Brain microvascular endothelial cell (primary cell): ENCODE measurements at regions not wholly inside any gene's neighbourhood (a gene's known extent, or its start where the extent isn't known, plus 50 kb on each side); places are given as distances from the start of the nearest gene placed in this dataset.

Experiments
- DNase-seq: peaks from one replicate; pipeline ENCODE4 v3.0.0-alpha.2; 2020
- H3K27ac ChIP-seq: fragments of 250-450 bp; sonication (Bioruptor Pico); 2 replicates; pipeline ENCODE4 v1.5.1; 2020; ENCODE audit warnings: mild to moderate bottlenecking, moderate library complexity
- H3K27me3 ChIP-seq: fragments of 250-450 bp; sonication (Bioruptor Pico); replicated peaks from 2 replicates; pipeline ENCODE4 v1.5.1; 2020; ENCODE audit warnings: mild to moderate bottlenecking
- H3K36me3 ChIP-seq: fragments of 250-450 bp; sonication (Bioruptor Pico); replicated peaks from 2 replicates; pipeline ENCODE4 v1.5.1; 2020; ENCODE audit warnings: mild to moderate bottlenecking
- H3K4me3 ChIP-seq: 2 replicates; pipeline ENCODE4 v1.5.1; 2011; ENCODE audit warnings: low read depth, mild to moderate bottlenecking, control low read depth, low read length, moderate library complexity
- CTCF ChIP-seq: IDR thresholded peaks from 2 replicates; pipeline ENCODE4 v1.5.1; 2011; ENCODE audit warnings: low read depth, mild to moderate bottlenecking, moderate library complexity, low read length, control low read depth, inconsistent platforms; ENCODE audit errors: missing control alignments
- in situ Hi-C: cut with HindIII; loops from 2 replicates; pipeline ENCODE4 v1.10.0; 2017; ENCODE audit warnings: low sequenced_read_pairs, low pct_ligation_motif_present

GRCh38 chr9:108727580-108728111 lies 128.1 kb downstream of the ACTL7B start:
- Histone ChIP-seq H3K36me3 (no peaks in the 10 kb centered on the region), H3K4me3 (no peak overlapping the region), H3K27me3 (no peaks in the 10 kb centered on the region), H3K27ac (no peak overlapping the region)
- in situ Hi-C loops, result no loop called here
- no peak for DNase-seq
- no peak for TF ChIP-seq CTCF

DNA sequence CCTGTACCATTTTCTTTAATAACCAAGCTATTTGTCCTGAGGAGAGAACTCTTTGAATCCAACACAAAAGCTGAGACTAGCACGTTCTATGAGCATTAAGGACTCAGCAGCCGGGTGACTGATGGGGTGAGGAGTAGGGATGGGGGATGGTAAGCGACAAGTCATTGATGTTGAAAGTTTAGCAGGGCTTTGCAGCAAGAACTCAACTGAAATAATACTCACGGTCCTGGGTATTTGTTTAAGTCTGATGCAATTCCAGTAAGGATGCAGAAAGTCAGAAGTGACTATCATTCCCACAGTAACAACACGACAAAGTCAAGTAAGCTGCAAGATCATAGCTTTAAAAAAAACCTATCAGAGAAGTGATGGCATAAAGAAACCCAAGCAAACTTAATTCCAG lies 131.1 kb downstream of the ACTL7B start:
- TF ChIP-seq CTCF, result no peak
- no peak for DNase-seq
- no peaks in the 10 kb centered on the region for H3K27me3 ChIP-seq
- no peak overlapping the region for H3K4me3 ChIP-seq
- no peak overlapping the region for H3K27ac ChIP-seq
- no peaks in the 10 kb centered on the region for H3K36me3 ChIP-seq
- in situ Hi-C loops, result no loop called here

DNA sequence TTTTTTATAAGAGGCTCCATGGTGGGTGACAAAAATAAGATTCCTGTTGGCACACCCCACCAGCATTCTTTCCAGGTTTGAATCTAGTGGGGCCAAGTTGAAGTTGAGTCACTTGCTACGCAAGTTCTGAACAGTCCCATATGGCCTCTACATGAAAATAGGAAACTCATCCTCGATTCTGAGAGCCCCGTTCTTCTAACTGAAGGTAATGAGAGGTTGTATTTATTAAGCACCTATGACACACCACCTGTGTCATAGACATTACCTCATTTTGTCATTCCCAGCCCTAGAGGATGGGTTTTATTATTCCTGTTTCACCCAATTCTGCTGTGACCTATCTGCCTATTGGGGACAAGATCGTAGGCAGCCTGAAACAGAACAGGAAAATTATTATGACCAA lies 131.7 kb downstream of the ACTL7B start:
- no peak for DNase-seq
- in situ Hi-C loops, result no loop called here
- no peak overlapping the region for H3K4me3 ChIP-seq
- no peak overlapping the region for H3K27ac ChIP-seq
- no peaks in the 10 kb centered on the region for H3K27me3 ChIP-seq
- no peak for TF ChIP-seq CTCF
- H3K36me3 ChIP-seq, result no peaks in the 10 kb centered on the region

DNA sequence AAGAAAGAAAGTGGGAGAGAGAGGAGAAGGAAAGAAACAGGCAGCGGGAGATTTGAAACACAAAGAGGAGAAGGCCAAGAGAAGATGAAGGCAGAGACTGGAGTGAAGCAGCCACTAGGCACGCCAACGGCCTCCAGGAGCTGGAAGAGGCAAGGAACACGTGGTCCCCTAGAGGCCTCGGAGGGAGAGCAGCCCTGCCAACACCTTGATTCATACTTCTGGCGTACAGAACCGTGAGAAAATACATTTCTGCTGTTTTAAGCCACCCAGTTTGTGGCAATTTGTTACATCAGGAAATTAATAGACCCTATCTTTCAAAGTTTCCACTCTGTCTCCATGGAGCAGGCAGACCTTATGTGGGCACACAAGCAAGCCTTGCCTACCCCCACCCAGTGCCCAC lies 133.4 kb downstream of the ACTL7B start:
- Histone ChIP-seq H3K27ac (no peak overlapping the region), H3K36me3 (no peaks in the 10 kb centered on the region), H3K4me3 (no peak overlapping the region), H3K27me3 (no peaks in the 10 kb centered on the region)
- no peak for DNase-seq
- no peak for TF ChIP-seq CTCF
- in situ Hi-C loops, result no loop called here

DNA sequence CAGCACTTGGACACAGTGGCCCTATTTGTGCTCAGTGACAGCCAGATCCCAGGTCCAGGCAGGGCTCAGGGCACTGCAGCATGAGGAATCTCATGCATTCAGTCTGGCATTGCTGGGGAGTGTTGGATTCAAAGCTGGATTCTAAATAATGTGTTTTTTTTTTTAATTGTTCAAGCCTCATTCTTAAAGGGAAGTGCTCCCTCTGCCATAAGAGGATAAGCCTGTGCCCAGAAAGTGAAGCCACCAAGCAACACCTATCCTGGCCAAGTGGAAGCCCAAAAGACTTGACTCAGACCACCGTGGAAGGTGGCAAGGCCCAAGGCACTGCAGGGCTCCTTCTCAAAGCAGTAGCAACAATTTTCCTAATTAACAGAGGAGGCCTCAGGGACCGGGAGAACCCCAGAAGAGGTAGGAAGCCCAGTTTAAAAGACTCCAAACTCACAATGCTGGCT lies 135.6 kb downstream of the ACTL7B start:
- Histone ChIP-seq H3K27ac (no peak overlapping the region), H3K27me3 (no peaks in the 10 kb centered on the region), H3K4me3 (no peak overlapping the region), H3K36me3 (no peaks in the 10 kb centered on the region)
- TF ChIP-seq CTCF, result no peak
- in situ Hi-C loops, result no loop called here
- no peak for DNase-seq

DNA sequence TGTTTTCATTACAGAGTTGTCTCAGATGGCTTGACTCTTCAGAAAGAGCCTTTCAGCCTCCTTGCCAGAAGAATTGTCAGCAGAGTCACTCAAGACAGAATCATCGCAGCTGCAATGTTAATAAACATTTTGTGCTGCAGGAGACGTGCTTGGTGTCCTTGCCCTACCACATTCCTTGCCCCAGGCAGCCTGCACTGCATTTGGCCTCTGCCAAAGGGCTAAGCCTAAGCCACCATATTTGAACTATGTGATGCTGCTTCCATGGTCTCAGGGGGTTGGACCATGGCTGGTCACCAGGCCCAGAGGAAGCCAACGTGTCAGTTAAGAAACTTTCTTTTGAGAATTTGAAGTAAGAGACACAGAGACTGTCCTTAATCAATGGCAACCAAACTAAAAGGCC lies 145.4 kb downstream of the ACTL7B start:
- no peak overlapping the region for H3K27ac ChIP-seq
- no peak overlapping the region for H3K4me3 ChIP-seq
- no peak for TF ChIP-seq CTCF
- in situ Hi-C loops, result no loop called here
- H3K36me3 ChIP-seq, result no peaks in the 10 kb centered on the region
- H3K27me3 ChIP-seq, result no peaks in the 10 kb centered on the region
- DNase-seq, result no peak
